HFFc6 (cell line): ENCODE measurements at regions not wholly inside any gene's neighbourhood (a gene's known extent, or its start where the extent isn't known, plus 50 kb on each side); places are given as distances from the start of the nearest gene placed in this dataset.

Experiments
- DNase-seq: peaks from one replicate; pipeline ENCODE4 v3.0.0-alpha.2; 2018
- H3K27ac Mint-ChIP-seq: 2 replicates; pipeline ENCODE4 v1.8.0; 2020; ENCODE audit warnings: mild to moderate bottlenecking, mixed read lengths
- H3K27me3 Mint-ChIP-seq: 2 replicates; pipeline ENCODE4 v1.8.0; 2021; ENCODE audit warnings: mild to moderate bottlenecking, moderate library complexity, mixed read lengths; ENCODE audit not compliant: insufficient read depth
- H3K36me3 Mint-ChIP-seq: 2 replicates; pipeline ENCODE4 v1.8.0; 2021; ENCODE audit warnings: low read depth, mixed read lengths
- H3K4me1 Mint-ChIP-seq: 2 replicates; pipeline ENCODE4 v1.8.0; 2020; ENCODE audit warnings: low read depth, mixed read lengths
- H3K4me3 Mint-ChIP-seq: 2 replicates; pipeline ENCODE4 v1.8.0; 2020; ENCODE audit warnings: mild to moderate bottlenecking, moderate library complexity, mixed read lengths
- H3K9me3 Mint-ChIP-seq: 2 replicates; pipeline ENCODE4 v1.8.0; 2020; ENCODE audit warnings: mild to moderate bottlenecking, mixed read lengths
- CTCF ChIP-seq: fragments of 200-600 bp; sonication (generic); IDR thresholded peaks from 2 replicates; pipeline ENCODE4 v1.5.0; 2021; ENCODE audit warnings: antibody characterized with exemption, mild to moderate bottlenecking

DNA sequence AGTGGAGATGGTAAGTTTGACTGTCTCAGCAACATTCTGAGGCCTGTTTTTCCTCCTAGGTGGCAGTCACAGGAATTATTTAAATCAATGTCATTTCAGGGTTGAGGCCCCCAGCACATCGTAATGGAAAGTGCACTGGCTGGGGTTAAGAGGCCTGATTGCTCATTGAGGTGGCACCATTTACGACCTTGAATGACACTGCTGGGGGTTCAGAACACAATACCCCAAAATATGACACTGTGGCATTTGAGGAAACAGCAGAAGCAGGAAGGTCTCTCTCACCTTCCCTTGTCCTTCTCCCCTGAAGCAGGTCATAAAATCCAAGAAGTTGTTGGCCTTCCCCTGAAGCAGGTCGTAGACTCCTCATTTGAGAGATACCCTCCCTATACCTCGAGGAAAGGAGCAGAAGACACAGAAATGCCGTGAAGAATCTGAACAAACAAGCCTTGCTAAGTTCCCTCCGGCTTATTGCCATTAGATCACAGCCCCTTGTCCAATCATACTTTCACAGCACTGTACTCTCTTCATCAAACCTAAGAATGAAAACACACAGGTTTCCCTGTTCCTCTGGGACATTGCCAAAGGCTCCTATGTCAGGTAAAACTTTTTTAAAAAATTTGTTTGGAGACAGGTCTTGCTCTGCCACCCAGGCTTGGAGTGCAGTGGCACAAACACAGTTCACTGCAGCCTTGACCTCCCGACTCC, 71.3 kb downstream of the S1PR1 start:
- Mint-ChIP-seq H3K27ac (no peak overlapping the region), H3K27me3 (peaks cover 43% of the 10 kb centered on the region), H3K4me3 (no peak overlapping the region), H3K36me3 (no peaks in the 10 kb centered on the region), H3K9me3 (no peaks in the 10 kb centered on the region), H3K4me1 (peaks cover 36% of the 10 kb centered on the region)
- DNase-seq, result no peak
- TF ChIP-seq CTCF, result no peak

DNA sequence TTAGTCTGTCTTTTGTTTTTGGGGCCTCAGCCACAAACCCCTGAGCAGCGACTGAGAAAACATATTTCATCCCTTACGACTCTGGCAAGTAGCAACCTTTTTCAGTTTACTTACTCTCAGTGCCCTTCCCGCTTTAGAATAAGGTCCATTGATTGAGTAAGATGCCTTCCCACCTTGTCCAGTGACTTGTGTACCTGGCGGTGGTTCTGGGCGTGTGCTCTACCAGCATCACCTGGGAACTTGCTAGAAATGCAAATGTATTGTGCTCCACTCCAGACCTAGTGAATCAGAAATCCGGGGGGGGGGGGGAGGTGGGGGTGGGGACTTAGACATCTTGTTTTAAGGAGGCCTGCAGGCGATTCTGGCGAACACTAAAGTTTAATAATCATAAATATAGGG, 72.1 kb downstream of the S1PR1 start:
- H3K9me3 Mint-ChIP-seq, result no peaks in the 10 kb centered on the region
- DNase-seq, result no peak
- TF ChIP-seq CTCF, result no peak
- peaks cover 36% of the 10 kb centered on the region for H3K4me1 Mint-ChIP-seq
- no peak overlapping the region for H3K4me3 Mint-ChIP-seq
- H3K27ac Mint-ChIP-seq, result no peak overlapping the region
- peaks cover 45% of the 10 kb centered on the region for H3K27me3 Mint-ChIP-seq
- H3K36me3 Mint-ChIP-seq, result no peaks in the 10 kb centered on the region

GRCh38 chr1:101309334-101310311, 72.8 kb downstream of the S1PR1 start:
- no peak overlapping the region for H3K27ac Mint-ChIP-seq
- peak; percentile 53 for DNase-seq
- no peaks in the 10 kb centered on the region for H3K36me3 Mint-ChIP-seq
- peaks cover 45% of the 10 kb centered on the region for H3K27me3 Mint-ChIP-seq
- TF ChIP-seq CTCF, result peak; percentile 88
- H3K4me1 Mint-ChIP-seq, result peaks cover 43% of the 10 kb centered on the region
- H3K9me3 Mint-ChIP-seq, result no peaks in the 10 kb centered on the region
- peak overlapping the region; percentile 82 for H3K4me3 Mint-ChIP-seq

DNA sequence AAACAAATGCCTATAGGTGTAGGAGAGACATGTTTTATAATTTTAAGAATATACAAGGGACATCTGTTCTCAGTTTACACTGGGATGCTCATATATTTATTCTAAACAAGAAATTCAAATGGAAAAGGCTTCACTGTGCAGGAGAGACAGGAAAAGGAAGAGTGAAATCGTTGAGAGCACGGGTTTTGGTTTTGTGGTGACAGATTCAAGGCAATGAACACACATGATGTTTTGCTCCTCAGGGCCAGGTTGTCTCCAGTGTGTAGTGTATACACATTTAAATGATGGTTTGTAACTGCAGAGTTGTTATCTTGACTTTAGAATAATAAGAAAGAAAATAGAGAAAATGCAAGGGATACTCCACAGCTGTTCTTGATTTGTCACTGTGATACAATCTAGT, 73.7 kb downstream of the S1PR1 start:
- H3K9me3 Mint-ChIP-seq, result no peaks in the 10 kb centered on the region
- no peak overlapping the region for H3K27ac Mint-ChIP-seq
- TF ChIP-seq CTCF, result no peak
- H3K4me1 Mint-ChIP-seq, result peaks cover 43% of the 10 kb centered on the region
- peaks cover 51% of the 10 kb centered on the region for H3K27me3 Mint-ChIP-seq
- H3K4me3 Mint-ChIP-seq, result no peak overlapping the region
- H3K36me3 Mint-ChIP-seq, result no peaks in the 10 kb centered on the region
- DNase-seq, result no peak

DNA sequence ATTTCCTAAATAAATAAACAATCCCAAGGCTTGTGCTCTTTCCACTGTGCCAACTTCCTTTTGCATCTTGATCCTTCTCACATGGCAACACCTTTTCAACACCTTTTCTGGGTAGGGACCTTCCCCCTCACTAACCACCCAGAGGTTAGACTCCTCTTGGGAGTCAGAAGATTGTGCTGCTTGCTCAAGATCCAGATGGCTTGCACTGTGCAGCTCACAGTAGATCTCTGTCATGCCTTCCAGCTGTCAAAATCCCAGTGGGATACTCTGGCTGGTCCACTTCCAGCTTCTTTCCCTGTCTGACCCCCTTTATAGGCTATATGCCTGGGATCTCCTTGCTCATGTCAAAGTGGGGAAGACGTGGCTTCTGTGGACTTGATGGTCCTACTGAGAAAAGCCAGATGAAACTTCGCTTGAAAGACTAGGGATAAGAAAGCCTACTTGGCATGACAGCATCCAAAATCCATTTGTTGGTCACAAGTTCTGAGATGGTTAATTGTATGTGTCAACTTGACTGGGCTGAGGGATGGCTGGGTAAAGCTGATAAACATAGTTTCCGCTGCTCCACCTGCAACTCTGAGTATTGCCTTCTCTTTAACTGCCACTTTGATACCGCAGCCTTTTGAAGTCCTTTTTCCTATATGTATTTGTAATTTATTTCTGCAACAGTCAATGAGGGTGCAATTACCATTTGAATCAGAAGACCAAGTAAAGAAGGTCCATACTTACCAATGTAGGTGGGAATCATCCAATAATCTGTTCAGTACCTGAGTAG, 74.5 kb downstream of the S1PR1 start:
- peaks cover 54% of the 10 kb centered on the region for H3K27me3 Mint-ChIP-seq
- TF ChIP-seq CTCF, result no peak
- DNase-seq, result no peak
- no peaks in the 10 kb centered on the region for H3K36me3 Mint-ChIP-seq
- no peak overlapping the region for H3K27ac Mint-ChIP-seq
- H3K4me1 Mint-ChIP-seq, result peaks cover 43% of the 10 kb centered on the region
- H3K4me3 Mint-ChIP-seq, result no peak overlapping the region
- no peaks in the 10 kb centered on the region for H3K9me3 Mint-ChIP-seq
